K562 (cell line): ENCODE measurements at regions not wholly inside any gene's neighbourhood (a gene's known extent, or its start where the extent isn't known, plus 50 kb on each side); places are given as distances from the start of the nearest gene placed in this dataset.

Experiments
- ARID1B ChIP-seq: fragments of 450-650 bp; IDR thresholded peaks from 2 replicates; pipeline ENCODE4 v1.6.1; 2016; ENCODE audit warnings: antibody characterized with exemption, mild to moderate bottlenecking, inconsistent platforms
- HIVEP1 ChIP-seq: fragments of 250-450 bp; sonication (Bioruptor Pico); IDR thresholded peaks from 2 replicates; pipeline ENCODE4 v1.4.0; 2020; ENCODE audit warnings: mild to moderate bottlenecking
- STAT5A ChIP-seq: IDR thresholded peaks from 2 replicates; pipeline ENCODE4 v1.6.1; 2012; ENCODE audit warnings: low read length, inconsistent platforms, borderline replicate concordance
- ZBTB8A ChIP-seq: fragments of 450-650 bp; IDR thresholded peaks from 2 replicates; pipeline ENCODE4 v1.6.1; 2018; ENCODE audit warnings: mild to moderate bottlenecking, moderate library complexity; ENCODE audit not compliant: partially characterized antibody
- TF ChIP-seq, protein P1 (sequence below), 2 experiments: fragments of 450-650 bp; formaldehyde crosslinking in 1 of 2; IDR thresholded peaks; 2 replicates each; pipeline versions ENCODE4 v1.4.0 to v1.6.1; 2014 to 2020; ENCODE audit warnings: mild to moderate bottlenecking in 2 of 2, borderline replicate concordance in 1 of 2, low read depth in 1 of 2
- TF ChIP-seq, protein P2 (sequence below): sonication (generic); formaldehyde crosslinking; IDR thresholded peaks from 2 replicates; pipeline ENCODE4 v1.8.1; 2023; ENCODE audit warnings: mild to moderate bottlenecking, missing genetic modification reagents
- TF ChIP-seq, protein P3 (sequence below): fragments of 450-650 bp; IDR thresholded peaks from 2 replicates; pipeline ENCODE4 v1.6.1; 2016; ENCODE audit warnings: antibody characterized with exemption

DNA sequence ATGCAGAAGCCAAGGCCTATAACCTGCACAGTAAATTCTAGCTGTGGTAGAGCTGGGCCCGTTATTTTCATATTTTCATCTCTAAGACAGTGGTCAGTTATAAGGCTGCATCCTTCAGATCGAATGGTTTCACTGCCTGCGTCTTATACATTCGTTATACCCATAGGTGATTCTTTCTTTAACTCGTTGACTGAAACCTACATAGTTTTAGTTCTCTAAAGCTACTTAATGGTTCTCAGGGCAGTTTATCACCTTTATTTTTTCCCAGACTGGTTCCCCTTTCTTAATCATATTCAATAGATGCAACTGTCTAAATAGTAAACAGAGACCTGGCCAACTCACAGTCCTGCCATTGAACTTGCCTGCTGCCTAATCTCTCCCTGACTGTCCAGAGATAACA is 615.3 kb upstream of the SLITRK1 start (continued):
- TF ChIP-seq, protein P1, sequence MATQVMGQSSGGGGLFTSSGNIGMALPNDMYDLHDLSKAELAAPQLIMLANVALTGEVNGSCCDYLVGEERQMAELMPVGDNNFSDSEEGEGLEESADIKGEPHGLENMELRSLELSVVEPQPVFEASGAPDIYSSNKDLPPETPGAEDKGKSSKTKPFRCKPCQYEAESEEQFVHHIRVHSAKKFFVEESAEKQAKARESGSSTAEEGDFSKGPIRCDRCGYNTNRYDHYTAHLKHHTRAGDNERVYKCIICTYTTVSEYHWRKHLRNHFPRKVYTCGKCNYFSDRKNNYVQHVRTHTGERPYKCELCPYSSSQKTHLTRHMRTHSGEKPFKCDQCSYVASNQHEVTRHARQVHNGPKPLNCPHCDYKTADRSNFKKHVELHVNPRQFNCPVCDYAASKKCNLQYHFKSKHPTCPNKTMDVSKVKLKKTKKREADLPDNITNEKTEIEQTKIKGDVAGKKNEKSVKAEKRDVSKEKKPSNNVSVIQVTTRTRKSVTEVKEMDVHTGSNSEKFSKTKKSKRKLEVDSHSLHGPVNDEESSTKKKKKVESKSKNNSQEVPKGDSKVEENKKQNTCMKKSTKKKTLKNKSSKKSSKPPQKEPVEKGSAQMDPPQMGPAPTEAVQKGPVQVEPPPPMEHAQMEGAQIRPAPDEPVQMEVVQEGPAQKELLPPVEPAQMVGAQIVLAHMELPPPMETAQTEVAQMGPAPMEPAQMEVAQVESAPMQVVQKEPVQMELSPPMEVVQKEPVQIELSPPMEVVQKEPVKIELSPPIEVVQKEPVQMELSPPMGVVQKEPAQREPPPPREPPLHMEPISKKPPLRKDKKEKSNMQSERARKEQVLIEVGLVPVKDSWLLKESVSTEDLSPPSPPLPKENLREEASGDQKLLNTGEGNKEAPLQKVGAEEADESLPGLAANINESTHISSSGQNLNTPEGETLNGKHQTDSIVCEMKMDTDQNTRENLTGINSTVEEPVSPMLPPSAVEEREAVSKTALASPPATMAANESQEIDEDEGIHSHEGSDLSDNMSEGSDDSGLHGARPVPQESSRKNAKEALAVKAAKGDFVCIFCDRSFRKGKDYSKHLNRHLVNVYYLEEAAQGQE (IDR thresholded peaks at IDR 0.05; ENCODE audit: borderline replicate concordance): no peak
- TF ChIP-seq, protein P1 (CRISPR knock-in tag; IDR thresholded peaks at IDR 0.05; ENCODE audit: low read depth): no peak
- TF ChIP-seq ZBTB8A (no peak), STAT5A (no peak), ARID1B (no peak), HIVEP1 (CRISPR knock-in tag) (no peak)
- TF ChIP-seq, protein P2, sequence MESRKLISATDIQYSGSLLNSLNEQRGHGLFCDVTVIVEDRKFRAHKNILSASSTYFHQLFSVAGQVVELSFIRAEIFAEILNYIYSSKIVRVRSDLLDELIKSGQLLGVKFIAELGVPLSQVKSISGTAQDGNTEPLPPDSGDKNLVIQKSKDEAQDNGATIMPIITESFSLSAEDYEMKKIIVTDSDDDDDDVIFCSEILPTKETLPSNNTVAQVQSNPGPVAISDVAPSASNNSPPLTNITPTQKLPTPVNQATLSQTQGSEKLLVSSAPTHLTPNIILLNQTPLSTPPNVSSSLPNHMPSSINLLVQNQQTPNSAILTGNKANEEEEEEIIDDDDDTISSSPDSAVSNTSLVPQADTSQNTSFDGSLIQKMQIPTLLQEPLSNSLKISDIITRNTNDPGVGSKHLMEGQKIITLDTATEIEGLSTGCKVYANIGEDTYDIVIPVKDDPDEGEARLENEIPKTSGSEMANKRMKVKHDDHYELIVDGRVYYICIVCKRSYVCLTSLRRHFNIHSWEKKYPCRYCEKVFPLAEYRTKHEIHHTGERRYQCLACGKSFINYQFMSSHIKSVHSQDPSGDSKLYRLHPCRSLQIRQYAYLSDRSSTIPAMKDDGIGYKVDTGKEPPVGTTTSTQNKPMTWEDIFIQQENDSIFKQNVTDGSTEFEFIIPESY: no peak
- TF ChIP-seq, protein P3, sequence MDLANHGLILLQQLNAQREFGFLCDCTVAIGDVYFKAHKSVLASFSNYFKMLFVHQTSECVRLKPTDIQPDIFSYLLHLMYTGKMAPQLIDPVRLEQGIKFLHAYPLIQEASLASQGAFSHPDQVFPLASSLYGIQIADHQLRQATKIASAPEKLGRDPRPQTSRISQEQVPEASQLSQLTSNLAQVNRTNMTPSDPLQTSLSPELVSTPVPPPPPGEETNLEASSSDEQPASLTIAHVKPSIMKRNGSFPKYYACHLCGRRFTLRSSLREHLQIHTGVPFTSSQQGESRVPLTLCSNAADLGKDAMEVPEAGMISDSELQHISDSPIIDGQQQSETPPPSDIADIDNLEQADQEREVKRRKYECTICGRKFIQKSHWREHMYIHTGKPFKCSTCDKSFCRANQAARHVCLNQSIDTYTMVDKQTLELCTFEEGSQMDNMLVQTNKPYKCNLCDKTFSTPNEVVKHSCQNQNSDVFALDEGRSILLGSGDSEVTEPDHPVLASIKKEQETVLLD: no peak
